GM19099 (cell line): ENCODE measurements at regions not wholly inside any gene's neighbourhood (a gene's known extent, or its start where the extent isn't known, plus 50 kb on each side); places are given as distances from the start of the nearest gene placed in this dataset.

Source experiments
- POLR2A ChIP-seq: IDR thresholded peaks from 3 replicates; pipeline ENCODE4 v1.6.1; 2011; ENCODE audit warnings: low read depth; ENCODE audit not compliant: insufficient read length; ENCODE audit errors: extremely low read depth

DNA sequence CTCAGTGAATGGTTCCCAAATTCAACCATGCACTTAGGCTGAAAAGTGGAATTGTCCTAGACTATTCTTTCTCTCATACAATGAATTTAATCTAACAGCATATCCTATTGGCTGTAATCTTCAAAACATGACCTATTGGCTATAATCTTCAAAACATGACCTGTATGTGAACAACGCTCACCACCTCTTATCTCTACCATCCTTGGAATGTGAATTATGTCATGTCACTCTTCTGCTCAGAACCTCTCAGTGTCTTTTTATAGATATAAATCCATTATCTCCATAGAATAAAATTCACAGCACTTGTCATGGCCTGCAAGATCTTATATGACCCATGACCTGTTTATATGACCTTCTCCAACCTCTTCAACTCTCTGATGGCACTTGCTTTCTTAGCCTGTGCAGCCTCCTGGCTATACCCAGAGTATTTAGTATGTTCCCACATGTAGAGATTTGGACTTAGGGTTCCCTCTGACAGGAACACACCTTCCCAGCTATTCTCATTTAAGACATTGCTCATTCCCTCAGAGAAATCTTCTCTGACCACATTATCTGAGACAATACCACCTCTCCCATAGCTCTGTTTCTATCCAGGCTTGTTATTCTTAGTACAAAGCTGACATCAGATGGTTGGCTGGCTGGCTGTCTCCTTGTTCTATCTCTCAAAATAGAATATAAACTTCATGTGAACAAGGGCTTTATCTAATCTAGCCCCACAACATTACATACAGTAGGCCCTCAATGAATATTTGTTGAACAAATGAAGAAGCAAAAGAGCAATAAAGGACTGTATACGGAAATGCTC is 275.0 kb upstream of the PREP start:
- TF ChIP-seq POLR2A, result no peak

DNA sequence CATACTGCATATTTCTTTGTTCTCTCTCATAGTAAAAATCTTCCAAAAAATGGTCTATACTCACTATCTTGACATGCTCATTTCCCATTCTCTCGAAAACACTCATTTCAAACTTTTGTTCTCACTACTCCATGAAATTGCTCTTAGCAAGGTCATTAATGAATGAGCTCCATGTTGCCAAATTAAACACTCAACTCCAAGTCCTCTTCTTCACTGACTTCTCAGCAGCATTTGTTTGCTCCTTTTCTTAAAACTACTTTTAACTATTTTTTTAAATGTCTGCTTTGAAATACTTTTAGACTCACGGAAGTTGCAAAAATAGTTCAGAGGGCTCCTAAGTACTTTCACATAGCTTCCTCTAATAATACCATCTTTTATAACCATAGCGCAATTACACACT is 274.0 kb upstream of the PREP start:
- TF ChIP-seq POLR2A, result no peak

GRCh38 chr6:105675715-105676397 is 273.0 kb upstream of the PREP start:
- no peak for TF ChIP-seq POLR2A

- TF ChIP-seq POLR2A, result no peak
Observed at GRCh38 chr6:105669232-105669631, 266.4 kb upstream of the PREP start.

- no peak for TF ChIP-seq POLR2A
Observed at GRCh38 chr6:105667056-105667455, 264.2 kb upstream of the PREP start.

DNA sequence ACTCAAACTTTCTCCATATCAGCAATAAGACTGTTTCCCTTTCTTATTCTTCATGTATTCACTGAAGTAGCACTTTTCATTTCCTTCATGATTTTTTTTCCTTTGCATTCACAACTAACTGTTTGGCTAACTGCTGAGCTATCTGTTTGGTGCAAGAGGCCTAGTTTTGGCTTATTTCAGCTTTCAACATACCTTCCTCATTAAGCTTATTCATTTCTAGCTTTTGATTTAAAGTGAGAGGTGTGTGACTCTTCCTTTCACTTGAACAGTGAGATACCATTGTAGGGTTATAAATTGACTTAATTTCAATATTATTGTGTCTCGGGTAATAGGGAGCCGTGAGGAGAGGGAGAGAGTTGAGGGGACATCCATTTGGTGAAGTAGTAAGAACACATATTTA is 262.0 kb upstream of the PREP start:
- no peak for TF ChIP-seq POLR2A

GRCh38 chr6:105651969-105652368 is 249.1 kb upstream of the PREP start:
- no peak for TF ChIP-seq POLR2A

- TF ChIP-seq POLR2A, result no peak
Observed at GRCh38 chr6:105650347-105650746, 247.5 kb upstream of the PREP start.

- no peak for TF ChIP-seq POLR2A
Observed at GRCh38 chr6:105649192-105649591, 246.3 kb upstream of the PREP start.

GRCh38 chr6:105648276-105648675 is 245.4 kb upstream of the PREP start:
- TF ChIP-seq POLR2A, result no peak

- peak; percentile 29 for TF ChIP-seq POLR2A
Observed at GRCh38 chr6:105646391-105646867, 243.5 kb upstream of the PREP start.

- no peak for TF ChIP-seq POLR2A
Observed at GRCh38 chr6:105645958-105646357, 243.1 kb upstream of the PREP start.

DNA sequence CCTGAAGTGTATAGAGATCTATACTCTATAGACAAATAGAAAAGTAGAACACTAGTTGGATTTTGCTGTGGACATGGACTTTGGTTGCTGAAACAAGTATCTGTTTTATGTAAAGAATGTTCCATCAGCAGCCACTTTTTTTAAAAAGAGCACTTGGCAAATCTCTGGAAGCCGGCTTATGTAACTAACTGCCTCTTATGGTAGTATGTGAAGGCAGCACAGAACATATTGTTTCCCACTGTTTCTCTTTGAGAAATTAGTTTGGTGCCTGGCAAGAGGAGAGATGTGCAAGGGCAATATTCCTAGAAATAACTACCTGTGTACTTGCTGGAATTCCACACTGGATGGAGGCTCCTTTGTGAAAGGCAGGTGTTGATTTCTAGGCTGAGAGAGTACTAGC is 242.3 kb upstream of the PREP start:
- no peak for TF ChIP-seq POLR2A

DNA sequence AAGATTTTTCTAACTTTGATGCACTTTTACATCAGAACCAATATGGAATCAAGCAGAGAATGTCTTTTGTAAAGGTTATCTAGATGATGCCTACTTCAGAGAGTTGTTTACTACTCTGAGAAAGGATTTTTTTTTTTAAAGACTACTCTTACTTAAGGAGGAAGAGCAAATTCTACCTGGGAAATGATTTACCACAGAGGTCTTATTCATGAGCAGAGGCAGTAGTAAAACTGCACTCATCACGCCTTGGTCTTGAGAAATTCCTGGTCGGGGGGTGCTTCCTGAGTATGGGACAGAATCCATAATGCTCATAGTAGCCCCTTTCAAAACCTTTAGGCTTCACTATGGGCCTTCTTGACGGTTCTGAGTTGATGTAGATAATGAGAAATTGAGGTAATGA is 241.8 kb upstream of the PREP start:
- no peak for TF ChIP-seq POLR2A

GRCh38 chr6:105644073-105644489 is 241.2 kb upstream of the PREP start:
- TF ChIP-seq POLR2A, result no peak

- TF ChIP-seq POLR2A, result no peak
Observed at GRCh38 chr6:105642708-105643107, 239.8 kb upstream of the PREP start.

- no peak for TF ChIP-seq POLR2A
Observed at GRCh38 chr6:105641504-105641903, 238.6 kb upstream of the PREP start.

- TF ChIP-seq POLR2A, result no peak
Observed at GRCh38 chr6:105639124-105639523, 236.2 kb upstream of the PREP start.
